Activated CD8-positive, alpha-beta memory T cell treated with anti-CD3 and anti-CD28 coated beads for 48 hours (primary cell): ENCODE measurements at regions not wholly inside any gene's neighbourhood (a gene's known extent, or its start where the extent isn't known, plus 50 kb on each side); places are given as distances from the start of the nearest gene placed in this dataset.

Experiments
- DNase-seq, 3 experiments: peaks; one replicate each; pipeline ENCODE4 v3.0.0-alpha.2; 2020; ENCODE audit warnings: low read depth in 2 of 3, low spot score in 2 of 3

GRCh38 chr15:85847031-85847430, 52.3 kb upstream of the KLHL25 start:
- DNase-seq: no peak

GRCh38 chr15:85849946-85850345, 55.2 kb upstream of the KLHL25 start:
- no peak for DNase-seq

GRCh38 chr15:85852969-85853368, 58.2 kb upstream of the KLHL25 start:
- no peak for DNase-seq

GRCh38 chr15:85854345-85855097, 59.8 kb upstream of the KLHL25 start:
- no peak for DNase-seq

- peak; percentile 40 to 74 (median 69) for DNase-seq
Observed at GRCh38 chr15:85858586-85859375, 64.1 kb upstream of the KLHL25 start.

- no peak for DNase-seq
Observed at GRCh38 chr15:85859671-85860070, 64.9 kb upstream of the KLHL25 start.

GRCh38 chr15:85860394-85861161, 65.9 kb upstream of the KLHL25 start:
- no peak for DNase-seq

- no peak for DNase-seq
Observed at GRCh38 chr15:85865070-85865684, 70.5 kb upstream of the KLHL25 start.

GRCh38 chr15:85867250-85867649, 72.5 kb upstream of the KLHL25 start:
- no peak for DNase-seq

GRCh38 chr15:85869124-85869523, 74.4 kb upstream of the KLHL25 start:
- DNase-seq: no peak

- DNase-seq: no peak
Observed at GRCh38 chr15:85870216-85871014, 75.7 kb upstream of the KLHL25 start.

GRCh38 chr15:85871545-85871944, 76.8 kb upstream of the KLHL25 start:
- DNase-seq: no peak

GRCh38 chr15:85872125-85872524, 77.4 kb upstream of the KLHL25 start:
- no peak for DNase-seq

- no peak for DNase-seq
Observed at GRCh38 chr15:85874236-85874635, 79.5 kb upstream of the KLHL25 start.

- no peak for DNase-seq
Observed at GRCh38 chr15:85875756-85876155, 81.0 kb upstream of the KLHL25 start.

GRCh38 chr15:85878828-85879225, 84.1 kb upstream of the KLHL25 start:
- DNase-seq: no peak

- no peak for DNase-seq
Observed at GRCh38 chr15:85879334-85880163, 84.8 kb upstream of the KLHL25 start.

GRCh38 chr15:85880501-85881190, 85.9 kb upstream of the KLHL25 start:
- DNase-seq: no peak

GRCh38 chr15:85886309-85886811, 91.6 kb upstream of the KLHL25 start:
- DNase-seq: no peak
